NCI-H146 treated with DMSO at 0.1 percent for 48 hours (cell line): ENCODE measurements at regions not wholly inside any gene's neighbourhood (a gene's known extent, or its start where the extent isn't known, plus 50 kb on each side); places are given as distances from the start of the nearest gene placed in this dataset.
"Not testable (repeated sequence)": the region's sequence is repeated elsewhere in the genome, so short reads cannot be mapped to it uniquely, and the experiment has no call there.

Source experiments
- DNase-seq: peaks from one replicate; lab custom pipeline; 2025; ENCODE audit not compliant: unreplicated experiment; lab: John Stamatoyannopoulos, UW

GRCh38 chr11:134613646-134614045 lies 201.6 kb upstream of the B3GAT1 start:
- no peak for DNase-seq

GRCh38 chr11:134612140-134613030 lies 200.3 kb upstream of the B3GAT1 start:
- DNase-seq: no peak

- no peak for DNase-seq
Observed at GRCh38 chr11:134611537-134611936, 199.5 kb upstream of the B3GAT1 start.

GRCh38 chr11:134610116-134610910 lies 198.3 kb upstream of the B3GAT1 start:
- DNase-seq: no peak

- no peak for DNase-seq
Observed at GRCh38 chr11:134609361-134610115, 197.5 kb upstream of the B3GAT1 start.

GRCh38 chr11:134607963-134608750 lies 196.1 kb upstream of the B3GAT1 start:
- DNase-seq: no peak

- DNase-seq: no peak
Observed at GRCh38 chr11:134606251-134606650, 194.2 kb upstream of the B3GAT1 start.

GRCh38 chr11:134604886-134605285 lies 192.8 kb upstream of the B3GAT1 start:
- no peak for DNase-seq

GRCh38 chr11:134599299-134599771 lies 187.3 kb upstream of the B3GAT1 start:
- no peak for DNase-seq

GRCh38 chr11:134598368-134598767 lies 186.3 kb upstream of the B3GAT1 start:
- DNase-seq: no peak

- DNase-seq: no peak
Observed at GRCh38 chr11:134597452-134597851, 185.4 kb upstream of the B3GAT1 start.

GRCh38 chr11:134596404-134596803 lies 184.4 kb upstream of the B3GAT1 start:
- DNase-seq: no peak

GRCh38 chr11:134592391-134592990 lies 180.4 kb upstream of the B3GAT1 start:
- DNase-seq: no peak

GRCh38 chr11:134591338-134591737 lies 179.3 kb upstream of the B3GAT1 start:
- DNase-seq: no peak

- no peak for DNase-seq
Observed at GRCh38 chr11:134589129-134589528, 177.1 kb upstream of the B3GAT1 start.

- not testable (repeated sequence) for DNase-seq
Observed at GRCh38 chr11:134588460-134589110, 176.5 kb upstream of the B3GAT1 start.

GRCh38 chr11:134587345-134587744 lies 175.3 kb upstream of the B3GAT1 start:
- DNase-seq: no peak

- DNase-seq: no peak
Observed at GRCh38 chr11:134586726-134587125, 174.7 kb upstream of the B3GAT1 start.
